Osteocyte (in vitro differentiated cells): ENCODE measurements at regions not wholly inside any gene's neighbourhood (a gene's known extent, or its start where the extent isn't known, plus 50 kb on each side); places are given as distances from the start of the nearest gene placed in this dataset.
"Not testable (repeated sequence)": the region's sequence is repeated elsewhere in the genome, so short reads cannot be mapped to it uniquely, and the experiment has no call there.

Experiments
- DNase-seq: peaks from one replicate; pipeline ENCODE4 v3.0.0; 2021; ENCODE audit warnings: mixed read lengths; ENCODE audit not compliant: unreplicated experiment; ENCODE audit errors: extremely low spot score
- H3K27ac Mint-ChIP-seq: one replicate; pipeline ENCODE4 v1.8.0; 2021; ENCODE audit warnings: mild to moderate bottlenecking, mixed read lengths; ENCODE audit not compliant: unreplicated experiment
- H3K27me3 Mint-ChIP-seq: one replicate; pipeline ENCODE4 v1.8.0; 2021; ENCODE audit warnings: mixed read lengths; ENCODE audit not compliant: unreplicated experiment
- H3K36me3 Mint-ChIP-seq: one replicate; pipeline ENCODE4 v1.8.0; 2021; ENCODE audit warnings: mixed read lengths; ENCODE audit not compliant: unreplicated experiment
- H3K4me1 Mint-ChIP-seq: one replicate; pipeline ENCODE4 v1.8.0; 2021; ENCODE audit warnings: mixed read lengths; ENCODE audit not compliant: unreplicated experiment
- H3K4me3 Mint-ChIP-seq: one replicate; pipeline ENCODE4 v1.8.0; 2021; ENCODE audit warnings: mild to moderate bottlenecking, moderate library complexity, mixed read lengths; ENCODE audit not compliant: unreplicated experiment
- H3K9me3 Mint-ChIP-seq: one replicate; pipeline ENCODE4 v1.8.0; 2021; ENCODE audit warnings: mixed read lengths; ENCODE audit not compliant: unreplicated experiment
- CTCF ChIP-seq: fragments of 200-600 bp; sonication (generic); IDR thresholded peaks from 2 replicates; pipeline ENCODE4 v1.5.0; 2021; ENCODE audit warnings: antibody characterized with exemption, mild to moderate bottlenecking, moderate library complexity

GRCh38 chr1:104125970-104126369, 376.3 kb downstream of the AMY1C start:
- Mint-ChIP-seq H3K36me3 (no peaks in the 10 kb centered on the region), H3K27me3 (peaks cover 3% of the 10 kb centered on the region), H3K27ac (no peak overlapping the region), H3K4me3 (no peak overlapping the region), H3K9me3 (no peaks in the 10 kb centered on the region), H3K4me1 (no peaks in the 10 kb centered on the region)
- DNase-seq = no peak
- no peak for TF ChIP-seq CTCF

- H3K9me3 Mint-ChIP-seq = no peaks in the 10 kb centered on the region
- H3K36me3 Mint-ChIP-seq = no peaks in the 10 kb centered on the region
- H3K27ac Mint-ChIP-seq = no peak overlapping the region
- no peak for DNase-seq
- peak; percentile 55 for TF ChIP-seq CTCF
- H3K27me3 Mint-ChIP-seq = no peaks in the 10 kb centered on the region
- no peaks in the 10 kb centered on the region for H3K4me1 Mint-ChIP-seq
- no peak overlapping the region for H3K4me3 Mint-ChIP-seq
Observed at GRCh38 chr1:104132382-104132973, 382.8 kb downstream of the AMY1C start.

- DNase-seq, H3K27me3 Mint-ChIP-seq, H3K9me3 Mint-ChIP-seq, H3K27ac Mint-ChIP-seq, H3K4me1 Mint-ChIP-seq, H3K4me3 Mint-ChIP-seq, H3K36me3 Mint-ChIP-seq: not testable (repeated sequence)
Observed at GRCh38 chr1:104135036-104135435, 385.3 kb downstream of the AMY1C start.

- Mint-ChIP-seq H3K27ac (no peak overlapping the region), H3K4me1 (no peaks in the 10 kb centered on the region), H3K4me3 (no peak overlapping the region)
Observed at GRCh38 chr1:104136621-104137020, 386.9 kb downstream of the AMY1C start.

GRCh38 chr1:104156738-104157137, 407.0 kb downstream of the AMY1C start:
- Mint-ChIP-seq H3K27ac (no peak overlapping the region), H3K27me3 (no peaks in the 10 kb centered on the region), H3K4me1 (no peaks in the 10 kb centered on the region), H3K36me3 (no peaks in the 10 kb centered on the region), H3K4me3 (no peak overlapping the region), H3K9me3 (peaks cover 19% of the 10 kb centered on the region)
- DNase-seq = no peak
- no peak for TF ChIP-seq CTCF

More at GRCh38 chr1:104136621-104137020, 386.9 kb downstream of the AMY1C start:
- Mint-ChIP-seq H3K27me3 (no peaks in the 10 kb centered on the region), H3K36me3 (no peaks in the 10 kb centered on the region), H3K9me3 (no peaks in the 10 kb centered on the region)
- no peak for TF ChIP-seq CTCF
- DNase-seq = no peak
